GM19452 (cell line): ENCODE measurements at regions not wholly inside any gene's neighbourhood (a gene's known extent, or its start where the extent isn't known, plus 50 kb on each side); places are given as distances from the start of the nearest gene placed in this dataset.

Source experiments
- ATAC-seq: cut with Tn5 transposase; IDR thresholded peaks from one replicate; pipeline ENCODE4 v1.9.1; 2021; ENCODE audit not compliant: unreplicated experiment

DNA sequence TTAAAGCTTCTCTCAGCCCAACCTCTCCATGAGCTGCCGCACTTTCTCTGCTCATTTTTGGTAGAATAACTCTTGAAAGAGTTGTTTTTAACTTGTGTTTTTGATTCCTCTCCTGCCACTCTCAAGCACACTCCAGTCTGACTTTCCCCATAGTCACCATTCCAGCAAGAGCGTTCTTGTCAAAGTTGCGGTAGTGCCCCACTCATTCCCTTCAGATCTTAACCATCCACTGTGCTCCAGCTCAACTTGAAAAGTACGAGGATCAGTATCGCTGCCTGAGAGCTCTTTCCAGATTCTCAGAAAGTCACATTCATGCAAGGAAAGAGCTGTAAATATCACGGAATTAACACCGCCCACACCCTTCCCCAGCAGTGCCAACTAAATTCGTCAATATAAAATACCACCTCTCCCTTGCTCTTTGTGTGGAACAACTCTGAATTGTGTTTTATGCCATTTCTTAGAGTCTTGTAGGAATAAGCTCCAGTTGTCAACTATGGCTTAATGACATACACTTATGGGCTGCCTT is 59.7 kb upstream of the IL15 start:
- no peak for ATAC-seq

- ATAC-seq, result no peak
These were observed 57.9 kb upstream of the IL15 start for GRCh38 chr4:141578451-141578850.

- ATAC-seq, result no peak
These were observed 55.9 kb upstream of the IL15 start for GRCh38 chr4:141580523-141580922.
